Panc1 (cell line): ENCODE measurements at regions not wholly inside any gene's neighbourhood (a gene's known extent, or its start where the extent isn't known, plus 50 kb on each side); places are given as distances from the start of the nearest gene placed in this dataset.

Experiments used
- ATAC-seq: fragments of 200-7000 bp; cut with Tn5 transposase; 2 replicates; pipeline ENCODE4 v1.9.1; 2020; ENCODE audit warnings: mild to moderate bottlenecking, moderate library complexity
- BruUV-seq: library from RNA; stranded (reverse); fragments of 400-500 nt; replicated peaks from 2 replicates; lab custom pipeline; 2021; lab: Mats Ljungman, UMichigan
- CTCF ChIA-PET: fragments of 300-600 bp; sonication (Branson Sonifier 250); formaldehyde crosslinking; loops from one replicate; lab custom pipeline; 2022; ENCODE audit warnings: antibody characterized with exemption; lab: Charles Lee
- POLR2A ChIA-PET: fragments of 300-600 bp; sonication (Branson Sonifier 250); formaldehyde crosslinking; loops from one replicate; lab custom pipeline; 2022; ENCODE audit warnings: antibody characterized with exemption; lab: Charles Lee
- DNase-seq: peaks from one replicate; pipeline ENCODE4 v3.0.0-alpha.2; 2010; ENCODE audit warnings: low read depth, low spot score
- H3K27ac ChIP-seq: 2 replicates; pipeline ENCODE4 v1.5.1; 2011; ENCODE audit warnings: mild to moderate bottlenecking, low read length, inconsistent platforms
- H3K27me3 ChIP-seq: fragments of 200-500 bp; sonication (Bioruptor generic); 2 replicates; pipeline ENCODE4 v1.6.0; 2014; ENCODE audit warnings: low read length, inconsistent platforms; ENCODE audit not compliant: control insufficient read depth, insufficient read depth
- H3K36me3 ChIP-seq: fragments of 200-500 bp; sonication (Bioruptor generic); 2 replicates; pipeline ENCODE4 v1.5.1; 2014; ENCODE audit warnings: inconsistent platforms, mild to moderate bottlenecking, low read length, moderate library complexity; ENCODE audit not compliant: control insufficient read depth, insufficient read depth
- H3K4me1 ChIP-seq: 2 replicates; pipeline ENCODE4 v1.5.1; 2011; ENCODE audit warnings: inconsistent platforms, mild to moderate bottlenecking, low read length, moderate library complexity; ENCODE audit not compliant: control insufficient read depth, insufficient read depth
- H3K4me3 ChIP-seq, 2 experiments: 2 replicates each; pipeline ENCODE4 v1.5.1; 2011 to 2012; ENCODE audit warnings: low read depth in 2 of 2, low read length in 2 of 2, mild to moderate bottlenecking in 2 of 2, inconsistent platforms in 1 of 2, moderate library complexity in 1 of 2
- H3K9me3 ChIP-seq: fragments of 200-500 bp; sonication (Bioruptor generic); 2 replicates; pipeline ENCODE4 v1.5.1; 2014; ENCODE audit warnings: low read depth, mild to moderate bottlenecking, inconsistent platforms, low read length, moderate library complexity; ENCODE audit not compliant: control insufficient read depth, insufficient read depth
- CTCF ChIP-seq: fragments of 450-650 bp; IDR thresholded peaks from 2 replicates; pipeline ENCODE4 v1.5.1; 2017; ENCODE audit warnings: mild to moderate bottlenecking
- POLR2AphosphoS5 ChIP-seq: IDR thresholded peaks from 2 replicates; pipeline ENCODE4 v1.6.1; 2012; ENCODE audit warnings: mild to moderate bottlenecking, low read depth, low read length, moderate library complexity
- REST ChIP-seq, 2 experiments: IDR thresholded peaks; 2 replicates each; pipeline ENCODE4 v1.6.1; 2011 to 2012; ENCODE audit warnings: low read depth in 2 of 2, control low read depth in 1 of 2, low read length in 1 of 2, mild to moderate bottlenecking in 1 of 2, moderate library complexity in 1 of 2; ENCODE audit not compliant: insufficient read depth in 1 of 2
- SIN3A ChIP-seq: IDR thresholded peaks from 2 replicates; pipeline ENCODE4 v1.6.1; 2012; ENCODE audit warnings: low read depth, mild to moderate bottlenecking, low read length, moderate library complexity, borderline replicate concordance; ENCODE audit not compliant: insufficient read depth
- TCF7L2 ChIP-seq: IDR thresholded peaks from 2 replicates; pipeline ENCODE4 v1.6.1; 2011; ENCODE audit warnings: mild to moderate bottlenecking, low read depth, low read length, inconsistent platforms
- in situ Hi-C: cut with HindIII; loops from 2 replicates; pipeline ENCODE4 v1.10.0; 2016; ENCODE audit warnings: low sequenced_read_pairs, low pct_unique_long_range_greater_than_20kb
- intact Hi-C: fragments of 100-400 bp; cut with micrococcal nuclease; formaldehyde crosslinking; loops from one replicate; pipeline ENCODE4 v1.10.0; 2022; ENCODE audit not compliant: unreplicated experiment

- Histone ChIP-seq H3K9me3 (no peaks in the 10 kb centered on the region), H3K4me1 (no peaks in the 10 kb centered on the region), H3K27ac (no peak overlapping the region), H3K27me3 (no peaks in the 10 kb centered on the region; the same call in 1 of the 2 replicates), H3K4me3 (no peak overlapping the region), H3K36me3 (no peaks in the 10 kb centered on the region)
- TF ChIP-seq CTCF, result peak; percentile 38
- no peak for TF ChIP-seq POLR2AphosphoS5
- no TSS peak for BruUV-seq
- no peak for DNase-seq
- ATAC-seq, result peak; percentile 60; the same call in 1 of the 2 replicates
- in situ Hi-C loops, result no loop called here
- ChIA-PET POLR2A (no interaction called here), CTCF (no interaction called here)
- intact Hi-C loops, result no loop called here
These were observed 185.9 kb downstream of the ERCC6L2 start for GRCh38 chr9:96061293-96061987.

GRCh38 chr9:96058218-96058617, 182.7 kb downstream of the ERCC6L2 start:
- TF ChIP-seq CTCF, result no peak
- no peak for TF ChIP-seq SIN3A
- no peak for TF ChIP-seq REST (IDR thresholded peaks at IDR 0.05; ENCODE audit: insufficient read depth in 1 of 2, low read depth in 2 of 2, low read length in 1 of 2)
- TF ChIP-seq POLR2AphosphoS5, result no peak
- TF ChIP-seq TCF7L2, result no peak
- ChIA-PET CTCF (no interaction called here), POLR2A (interaction anchor here (0.6 kb wide), 1 partner anchor 1235 kb away, joined by 9 read pairs; no protein-coding TSS in a partner anchor)
- no peaks in the 10 kb centered on the region for H3K4me1 ChIP-seq
- no peak overlapping the region for H3K27ac ChIP-seq
- no peaks in the 10 kb centered on the region for H3K9me3 ChIP-seq
- BruUV-seq, result no TSS peak
- DNase-seq (no peak), ATAC-seq (no peak)
- intact Hi-C loops (no loop called here), in situ Hi-C loops (no loop called here)
- H3K4me3 ChIP-seq, result no peak overlapping the region
- H3K36me3 ChIP-seq, result no peaks in the 10 kb centered on the region
- no peaks in the 10 kb centered on the region; the same call in 1 of the 2 replicates for H3K27me3 ChIP-seq
